DND-41 (cell line): ENCODE measurements at regions not wholly inside any gene's neighbourhood (a gene's known extent, or its start where the extent isn't known, plus 50 kb on each side); places are given as distances from the start of the nearest gene placed in this dataset.

ENCODE experiments used
- ATAC-seq: fragments of 200-7000 bp; cut with Tn5 transposase; 3 replicates; pipeline ENCODE4 v1.9.1; 2021; ENCODE audit warnings: low read depth; ENCODE audit not compliant: insufficient read depth
- DNase-seq: peaks from one replicate; pipeline ENCODE4 v3.0.0-alpha.2; 2020
- H2AFZ ChIP-seq: 2 replicates; pipeline ENCODE4 v1.6.0; 2012; ENCODE audit warnings: low read depth, low read length
- H3K27ac ChIP-seq: 2 replicates; pipeline ENCODE4 v1.5.1; 2012; ENCODE audit warnings: low read length, inconsistent platforms
- H3K27me3 ChIP-seq: fragments of 200-600 bp; sonication (generic); 2 replicates; pipeline ENCODE4 v1.6.0; 2012; ENCODE audit warnings: low read length, mild to moderate bottlenecking, inconsistent platforms; ENCODE audit not compliant: insufficient read depth, poor library complexity
- H3K36me3 ChIP-seq: 2 replicates; pipeline ENCODE4 v1.5.1; 2012; ENCODE audit warnings: low read length, inconsistent platforms; ENCODE audit not compliant: insufficient read depth
- H3K4me1 ChIP-seq: 2 replicates; pipeline ENCODE4 v1.5.1; 2012; ENCODE audit warnings: mild to moderate bottlenecking, low read length; ENCODE audit not compliant: insufficient read depth
- H3K4me2 ChIP-seq: 2 replicates; pipeline ENCODE4 v1.6.0; 2012; ENCODE audit warnings: mild to moderate bottlenecking, moderate library complexity, low read length, inconsistent platforms; ENCODE audit not compliant: insufficient read depth
- H3K4me3 ChIP-seq, 2 experiments: fragments of 200-600 bp in 1 of 2; shearing (Covaris generic) in 1 of 2; 2 replicates each; pipeline ENCODE4 v1.5.1; 2012 to 2016; ENCODE audit warnings: inconsistent platforms in 2 of 2, low read length in 2 of 2, mild to moderate bottlenecking in 2 of 2, low read depth in 1 of 2, moderate library complexity in 1 of 2
- H3K79me2 ChIP-seq: 2 replicates; pipeline ENCODE4 v1.6.0; 2012; ENCODE audit warnings: low read length, inconsistent platforms; ENCODE audit not compliant: insufficient read depth
- H3K9ac ChIP-seq: 2 replicates; pipeline ENCODE4 v1.6.0; 2012; ENCODE audit warnings: low read depth, mild to moderate bottlenecking, inconsistent platforms, low read length, moderate library complexity
- H3K9me3 ChIP-seq: 2 replicates; pipeline ENCODE4 v1.5.1; 2012; ENCODE audit warnings: low read length, moderate library complexity, mild to moderate bottlenecking, inconsistent platforms; ENCODE audit not compliant: insufficient read depth, severe bottlenecking
- H4K20me1 ChIP-seq: 2 replicates; pipeline ENCODE4 v1.6.0; 2012; ENCODE audit warnings: low read length; ENCODE audit not compliant: insufficient read depth
- CTCF ChIP-seq: IDR thresholded peaks from 2 replicates; pipeline ENCODE4 v1.5.1; 2012; ENCODE audit warnings: borderline replicate concordance, low read length, moderate library complexity, mild to moderate bottlenecking; ENCODE audit not compliant: poor library complexity, severe bottlenecking; ENCODE audit errors: extremely low read depth
- EZH2 ChIP-seq: IDR thresholded peaks from 3 replicates; pipeline ENCODE4 v1.6.1; 2012; ENCODE audit warnings: borderline replicate concordance, low read depth, mild to moderate bottlenecking, moderate library complexity, low read length, inconsistent platforms; ENCODE audit not compliant: severe bottlenecking

- Histone ChIP-seq H4K20me1 (no peaks in the 10 kb centered on the region), H3K9me3 (peaks cover 12% of the 10 kb centered on the region), H2AFZ (no peak overlapping the region), H3K9ac (no peak overlapping the region), H3K4me3 (no peak overlapping the region), H3K4me1 (no peaks in the 10 kb centered on the region), H3K27ac (no peak overlapping the region), H3K4me2 (no peak overlapping the region), H3K36me3 (no peaks in the 10 kb centered on the region), H3K27me3 (peaks cover 3% of the 10 kb centered on the region), H3K79me2 (no peaks in the 10 kb centered on the region)
- DNase-seq (no peak), ATAC-seq (no peak)
- TF ChIP-seq CTCF (no peak), EZH2 (no peak)
These were observed 72.5 kb upstream of the IGFBP3 start for GRCh38 chr7:45993621-45994020.

- ATAC-seq, result no peak
These were observed 71.8 kb upstream of the IGFBP3 start for GRCh38 chr7:45992826-45993225.

DNA sequence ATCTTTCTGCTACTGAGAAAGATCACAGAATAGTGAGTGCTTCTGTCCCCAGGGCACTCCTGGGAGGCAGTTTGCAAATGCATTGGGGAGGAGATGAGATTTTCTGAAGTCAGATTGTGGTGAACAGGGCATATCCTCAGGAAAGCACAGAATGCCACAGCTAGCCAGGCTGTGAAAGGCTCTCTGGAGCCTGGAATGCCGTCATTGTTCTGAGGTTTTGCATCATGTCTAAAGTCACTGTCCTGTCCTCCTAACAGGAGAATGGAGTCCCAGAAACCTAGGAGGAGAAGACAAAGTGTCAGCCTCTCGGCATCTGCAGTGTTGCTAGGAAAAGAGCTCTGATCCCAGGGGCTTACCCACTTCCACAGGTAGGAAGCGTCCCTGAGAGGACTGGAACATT, 69.2 kb upstream of the IGFBP3 start:
- H3K4me3 ChIP-seq, result no peak overlapping the region
- H3K79me2 ChIP-seq, result no peaks in the 10 kb centered on the region
- no peaks in the 10 kb centered on the region for H4K20me1 ChIP-seq
- H3K27me3 ChIP-seq, result peaks cover 3% of the 10 kb centered on the region
- H3K4me2 ChIP-seq, result no peak overlapping the region
- H3K4me1 ChIP-seq, result no peaks in the 10 kb centered on the region
- H3K27ac ChIP-seq, result no peak overlapping the region
- H2AFZ ChIP-seq, result no peak overlapping the region
- ATAC-seq (no peak), DNase-seq (no peak)
- no peak overlapping the region for H3K9ac ChIP-seq
- no peaks in the 10 kb centered on the region for H3K9me3 ChIP-seq
- no peak for TF ChIP-seq CTCF
- TF ChIP-seq EZH2, result no peak
- H3K36me3 ChIP-seq, result no peaks in the 10 kb centered on the region

More at GRCh38 chr7:45992826-45993225, 71.8 kb upstream of the IGFBP3 start:
- peaks cover 3% of the 10 kb centered on the region for H3K27me3 ChIP-seq
- no peak overlapping the region for H3K9ac ChIP-seq
- no peaks in the 10 kb centered on the region for H3K4me1 ChIP-seq
- no peak overlapping the region for H3K4me2 ChIP-seq
- no peaks in the 10 kb centered on the region for H3K79me2 ChIP-seq
- no peak overlapping the region for H3K27ac ChIP-seq
- TF ChIP-seq EZH2, result no peak
- no peak for TF ChIP-seq CTCF
- H3K9me3 ChIP-seq, result peaks cover 12% of the 10 kb centered on the region
- no peaks in the 10 kb centered on the region for H3K36me3 ChIP-seq
- H2AFZ ChIP-seq, result no peak overlapping the region
- H4K20me1 ChIP-seq, result no peaks in the 10 kb centered on the region
- no peak overlapping the region for H3K4me3 ChIP-seq
- DNase-seq, result no peak

- Histone ChIP-seq H3K4me2 (no peak overlapping the region), H3K4me3 (no peak overlapping the region), H3K27ac (no peak overlapping the region), H3K9ac (no peak overlapping the region), H3K27me3 (peaks cover 3% of the 10 kb centered on the region), H3K79me2 (no peaks in the 10 kb centered on the region), H3K4me1 (no peaks in the 10 kb centered on the region), H2AFZ (no peak overlapping the region), H3K9me3 (no peaks in the 10 kb centered on the region), H3K36me3 (no peaks in the 10 kb centered on the region), H4K20me1 (no peaks in the 10 kb centered on the region)
- ATAC-seq, result no peak
- no peak for TF ChIP-seq EZH2
- no peak for TF ChIP-seq CTCF
- DNase-seq, result no peak
These were observed 67.5 kb upstream of the IGFBP3 start for GRCh38 chr7:45988405-45989057.
